HG03097 (cell line): ENCODE measurements at regions not wholly inside any gene's neighbourhood (a gene's known extent, or its start where the extent isn't known, plus 50 kb on each side); places are given as distances from the start of the nearest gene placed in this dataset.

Source experiments
- ATAC-seq: cut with Tn5 transposase; IDR thresholded peaks from one replicate; pipeline ENCODE4 v1.9.1; 2021; ENCODE audit not compliant: unreplicated experiment, low FRiP score

- no peak for ATAC-seq
Observed at GRCh38 chr9:26744191-26744965, 148.2 kb downstream of the CAAP1 start.

- no peak for ATAC-seq
Observed at GRCh38 chr9:26742828-26743476, 149.7 kb downstream of the CAAP1 start.

GRCh38 chr9:26735160-26735559, 157.4 kb downstream of the CAAP1 start:
- no peak for ATAC-seq

GRCh38 chr9:26729187-26729586, 163.4 kb downstream of the CAAP1 start:
- no peak for ATAC-seq

GRCh38 chr9:26727471-26727870, 165.1 kb downstream of the CAAP1 start:
- ATAC-seq = no peak

- ATAC-seq = no peak
Observed at GRCh38 chr9:26725573-26725972, 167.0 kb downstream of the CAAP1 start.

- no peak for ATAC-seq
Observed at GRCh38 chr9:26723486-26723885, 169.1 kb downstream of the CAAP1 start.

- no peak for ATAC-seq
Observed at GRCh38 chr9:26722755-26723154, 169.8 kb downstream of the CAAP1 start.

GRCh38 chr9:26710008-26710407, 182.6 kb downstream of the CAAP1 start:
- ATAC-seq = no peak

- no peak for ATAC-seq
Observed at GRCh38 chr9:26706223-26706622, 186.4 kb downstream of the CAAP1 start.

GRCh38 chr9:26695298-26695622, 197.3 kb downstream of the CAAP1 start:
- no peak for ATAC-seq

GRCh38 chr9:26694381-26695297, 198.0 kb downstream of the CAAP1 start:
- no peak for ATAC-seq

- ATAC-seq = no peak
Observed at GRCh38 chr9:26689041-26689440, 203.6 kb downstream of the CAAP1 start.

GRCh38 chr9:26687421-26687820, 205.2 kb downstream of the CAAP1 start:
- no peak for ATAC-seq

GRCh38 chr9:26685818-26686217, 206.8 kb downstream of the CAAP1 start:
- ATAC-seq = no peak

- no peak for ATAC-seq
Observed at GRCh38 chr9:26684029-26684428, 208.6 kb downstream of the CAAP1 start.

GRCh38 chr9:26682796-26683496, 209.7 kb downstream of the CAAP1 start:
- no peak for ATAC-seq

GRCh38 chr9:26682041-26682440, 210.6 kb downstream of the CAAP1 start:
- no peak for ATAC-seq

GRCh38 chr9:26677965-26678706, 214.5 kb downstream of the CAAP1 start:
- no peak for ATAC-seq

GRCh38 chr9:26675035-26675434, 217.6 kb downstream of the CAAP1 start:
- ATAC-seq = no peak
